Neuronal stem cell (in vitro differentiated cells): ENCODE measurements at regions not wholly inside any gene's neighbourhood (a gene's known extent, or its start where the extent isn't known, plus 50 kb on each side); places are given as distances from the start of the nearest gene placed in this dataset.
A peak's percentile ranks its signal among the peaks of the same experiment; 100 is the strongest.

Experiments used
- DNase-seq: peaks from one replicate; pipeline ENCODE4 v3.0.0-alpha.2; 2013; ENCODE audit warnings: low spot score
- H2AFZ ChIP-seq: one replicate; pipeline ENCODE4 v1.6.1; 2013; ENCODE audit warnings: mild to moderate bottlenecking, low read length, inconsistent platforms
- H2AK5ac ChIP-seq: 2 replicates; pipeline ENCODE4 v1.6.1; 2013; ENCODE audit warnings: low read depth, mild to moderate bottlenecking, inconsistent platforms, low read length, moderate library complexity, mixed read lengths
- H2BK120ac ChIP-seq: 2 replicates; pipeline ENCODE4 v1.6.1; 2013; ENCODE audit warnings: low read depth, mild to moderate bottlenecking, inconsistent platforms, low read length, moderate library complexity, mixed read lengths
- H2BK12ac ChIP-seq: one replicate; pipeline ENCODE4 v1.6.1; 2013; ENCODE audit warnings: low read length, inconsistent platforms
- H2BK15ac ChIP-seq: 2 replicates; pipeline ENCODE4 v1.6.1; 2013; ENCODE audit warnings: mild to moderate bottlenecking, low read length, inconsistent platforms, mixed read lengths
- H2BK5ac ChIP-seq: one replicate; pipeline ENCODE4 v1.6.1; 2013; ENCODE audit warnings: inconsistent platforms, mild to moderate bottlenecking, low read length, moderate library complexity
- H3K14ac ChIP-seq: one replicate; pipeline ENCODE4 v1.6.1; 2013; ENCODE audit warnings: low read length, inconsistent platforms
- H3K18ac ChIP-seq: 2 replicates; pipeline ENCODE4 v1.6.1; 2013; ENCODE audit warnings: low read length, inconsistent platforms
- H3K23ac ChIP-seq: 2 replicates; pipeline ENCODE4 v1.6.1; 2013; ENCODE audit warnings: low read depth, mild to moderate bottlenecking, mixed read lengths, low read length, inconsistent platforms; ENCODE audit not compliant: poor library complexity
- H3K27ac ChIP-seq: replicated peaks from 3 replicates; pipeline ENCODE4 v1.5.1; 2013; ENCODE audit warnings: low read length, inconsistent platforms
- H3K27me3 ChIP-seq, 3 experiments: 2 replicates each; pipeline ENCODE4 v1.6.1; 2013; ENCODE audit warnings: low read length in 3 of 3, mild to moderate bottlenecking in 2 of 3, inconsistent platforms in 1 of 3, low read depth in 1 of 3, mixed read lengths in 1 of 3, moderate library complexity in 1 of 3; ENCODE audit not compliant: control insufficient read depth in 3 of 3, insufficient read depth in 3 of 3
- H3K36me3 ChIP-seq, 2 donors: replicated peaks in 1 of 2; 2 replicates each; pipeline ENCODE4 v1.6.1; 2013; ENCODE audit warnings: low read length in 2 of 2; ENCODE audit not compliant: control insufficient read depth in 2 of 2, insufficient read depth in 2 of 2
- H3K4ac ChIP-seq: 2 replicates; pipeline ENCODE4 v1.6.1; 2013; ENCODE audit warnings: inconsistent platforms, mild to moderate bottlenecking, low read length, moderate library complexity
- H3K4me1 ChIP-seq, 2 donors: 1 replicate in 1 of 2; 2 replicates in 1 of 2; pipeline ENCODE4 v1.6.1; 2013; ENCODE audit warnings: low read length in 2 of 2, low read depth in 1 of 2; ENCODE audit not compliant: control insufficient read depth in 2 of 2, insufficient read depth in 1 of 2
- H3K4me2 ChIP-seq: one replicate; pipeline ENCODE4 v1.6.1; 2013; ENCODE audit warnings: mild to moderate bottlenecking, low read length, inconsistent platforms; ENCODE audit not compliant: insufficient read depth, poor library complexity, severe bottlenecking
- H3K4me3 ChIP-seq, 2 donors: 2 replicates each; pipeline ENCODE4 v1.5.1; 2013; ENCODE audit warnings: low read length in 2 of 2, mild to moderate bottlenecking in 2 of 2, inconsistent platforms in 1 of 2, moderate library complexity in 1 of 2
- H3K79me1 ChIP-seq: one replicate; pipeline ENCODE4 v1.6.1; 2013; ENCODE audit warnings: low read depth, mild to moderate bottlenecking, inconsistent platforms, low read length, moderate library complexity
- H3K9ac ChIP-seq: one replicate; pipeline ENCODE4 v1.6.1; 2013; ENCODE audit warnings: mild to moderate bottlenecking, low read depth, low read length, inconsistent platforms; ENCODE audit not compliant: poor library complexity
- H3K9me3 ChIP-seq, 2 donors: replicated peaks in 1 of 2; 2 replicates each; pipeline versions ENCODE3 to v1.6.1; 2013; ENCODE audit warnings: low read length in 2 of 2, mild to moderate bottlenecking in 2 of 2, inconsistent platforms in 1 of 2, low read depth in 1 of 2, mixed read lengths in 1 of 2, moderate library complexity in 1 of 2; ENCODE audit not compliant: control insufficient read depth in 2 of 2, insufficient read depth in 1 of 2
- H4K8ac ChIP-seq: one replicate; pipeline ENCODE4 v1.6.1; 2013; ENCODE audit warnings: low read depth, mild to moderate bottlenecking, inconsistent platforms, low read length, moderate library complexity
- H4K91ac ChIP-seq: one replicate; pipeline ENCODE4 v1.6.1; 2013; ENCODE audit warnings: low read length, low read depth, mild to moderate bottlenecking, inconsistent platforms; ENCODE audit not compliant: poor library complexity
- WGBS, 2 donors: extraction: QIAGEN DNeasy Blood & Tissue Kit; methylation state at CpG; one replicate each; pipeline ENCODE4 v1.1.7; 2013; ENCODE audit warnings: missing lambda C conversion rate in 2 of 2, mixed read lengths in 1 of 2; ENCODE audit not compliant: insufficient read length in 2 of 2, insufficient replicate concordance in 1 of 2; ENCODE audit errors: extremely low coverage in 2 of 2; 5-methylcytosine and 5-hydroxymethylcytosine counted together

DNA sequence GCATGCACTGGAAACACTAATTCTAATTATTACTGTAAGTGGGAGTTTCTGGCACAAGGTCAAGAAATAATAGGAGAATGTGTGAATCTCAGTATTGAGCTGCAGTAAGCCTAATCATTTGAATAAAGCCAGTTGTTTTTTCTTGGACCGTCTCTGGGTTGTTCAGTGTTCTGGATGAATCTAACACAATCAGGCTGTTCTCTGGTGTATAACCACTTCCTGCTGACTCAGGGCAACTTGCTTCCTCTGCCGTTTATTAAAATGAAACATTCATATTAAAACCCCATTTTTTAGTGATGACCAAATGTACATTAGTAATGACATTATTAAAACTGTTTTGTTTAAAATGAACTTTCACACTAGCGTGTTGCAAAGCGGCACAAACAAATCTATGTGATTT, 273.1 kb upstream of the SNX7 start:
- no peak overlapping the region for H2BK5ac ChIP-seq
- no peak overlapping the region for H3K4me3 ChIP-seq
- no peaks in the 10 kb centered on the region for H3K79me1 ChIP-seq
- H4K8ac ChIP-seq = no peak overlapping the region
- H3K27ac ChIP-seq = no peak overlapping the region
- H2AFZ ChIP-seq = peak overlapping the region; percentile 23
- no CpG with 5 or more reads among the region's 4 CpGs for WGBS, 2 donors
- H3K23ac ChIP-seq = no peak overlapping the region
- H3K4me1 ChIP-seq = peaks cover 0 to under 1% of the 10 kb centered on the region in 2 donors
- H3K27me3 ChIP-seq = no peaks in the 10 kb centered on the region
- H3K36me3 ChIP-seq = no peaks in the 10 kb centered on the region
- no peak overlapping the region for H2BK12ac ChIP-seq
- no peak overlapping the region for H2BK15ac ChIP-seq
- H2BK120ac ChIP-seq = no peak overlapping the region
- H3K4ac ChIP-seq = no peak overlapping the region
- H2AK5ac ChIP-seq = no peak overlapping the region
- no peak overlapping the region for H3K18ac ChIP-seq
- no peak overlapping the region for H4K91ac ChIP-seq
- no peaks in the 10 kb centered on the region for H3K9me3 ChIP-seq
- DNase-seq = no peak
- no peak overlapping the region for H3K14ac ChIP-seq
- no peak overlapping the region for H3K4me2 ChIP-seq
- H3K9ac ChIP-seq = no peak overlapping the region

DNA sequence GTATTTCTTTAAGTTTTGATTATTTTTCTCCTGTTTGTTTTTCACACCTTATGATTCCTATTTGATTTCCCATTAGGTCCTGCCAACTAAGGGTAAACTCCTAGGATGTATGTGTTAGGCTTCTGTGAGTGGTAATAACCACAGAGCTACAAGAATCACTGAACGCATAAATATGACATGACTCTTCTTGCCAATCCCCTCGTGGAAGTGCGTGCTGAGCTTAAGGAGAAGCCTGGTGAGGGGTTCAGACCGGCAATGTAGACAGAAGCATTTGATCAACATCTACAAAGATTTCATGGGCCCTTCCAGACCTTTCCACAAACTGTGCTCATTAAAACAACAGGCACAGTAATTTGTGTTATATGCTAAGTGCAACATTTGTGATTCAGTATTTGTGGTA, 273.8 kb upstream of the SNX7 start:
- Histone ChIP-seq H3K79me1 (no peaks in the 10 kb centered on the region), H2BK12ac (no peak overlapping the region), H4K91ac (no peak overlapping the region), H3K14ac (no peak overlapping the region), H3K9me3 (no peaks in the 10 kb centered on the region), H3K4me2 (no peak overlapping the region), H4K8ac (no peak overlapping the region), H3K27ac (no peak overlapping the region), H3K4me3 (no peak overlapping the region), H2AFZ (peak overlapping the region; percentile 23), H3K18ac (no peak overlapping the region), H3K36me3 (no peaks in the 10 kb centered on the region), H2BK15ac (no peak overlapping the region), H3K23ac (no peak overlapping the region), H3K27me3 (no peaks in the 10 kb centered on the region), H3K4ac (no peak overlapping the region), H2AK5ac (no peak overlapping the region), H2BK120ac (no peak overlapping the region), H3K4me1 (peaks cover 0 to 2% of the 10 kb centered on the region in 2 donors), H3K9ac (no peak overlapping the region), H2BK5ac (no peak overlapping the region)
- no peak for DNase-seq
- no CpG with 5 or more reads among the region's 4 CpGs for WGBS, 2 donors

DNA sequence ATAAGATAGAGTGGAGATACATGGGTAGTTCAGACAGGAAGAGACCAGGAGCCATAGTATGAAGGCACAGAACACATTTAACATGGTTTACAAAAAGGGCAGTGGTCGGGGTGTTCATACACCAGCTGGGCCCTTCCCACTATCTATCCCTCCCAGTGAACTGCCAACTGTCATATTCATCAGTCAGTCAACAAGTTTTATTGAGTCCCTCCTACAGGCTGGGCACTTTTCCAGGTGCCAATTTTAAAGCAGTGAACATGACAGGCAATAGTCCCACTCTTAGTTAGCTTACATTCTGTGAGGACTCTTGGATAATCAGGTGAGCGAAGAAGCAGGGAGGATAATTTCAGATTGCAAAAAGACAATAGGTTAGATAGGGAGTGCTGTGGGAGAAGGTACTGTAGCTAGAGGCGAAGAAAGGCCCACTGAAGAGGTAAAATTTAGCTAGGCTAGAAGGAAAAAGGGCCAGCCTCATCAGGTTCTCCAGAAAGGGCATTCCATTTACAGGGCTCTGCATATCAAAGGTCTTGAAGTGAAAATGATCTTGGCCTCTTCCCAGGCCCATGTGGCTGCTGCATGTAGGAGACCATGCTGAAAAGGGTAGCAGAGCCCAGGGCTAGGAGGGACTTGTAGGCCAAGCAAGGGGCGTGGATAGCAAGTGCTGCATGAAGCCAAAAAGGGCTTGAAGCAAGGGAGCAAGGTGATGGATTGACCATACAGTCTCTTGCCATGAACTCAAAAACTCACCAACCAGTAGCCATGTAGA, 274.7 kb upstream of the SNX7 start:
- Histone ChIP-seq H3K23ac (no peak overlapping the region), H3K27ac (no peak overlapping the region), H3K79me1 (no peaks in the 10 kb centered on the region), H3K4me3 (no peak overlapping the region), H3K9ac (no peak overlapping the region), H3K9me3 (no peaks in the 10 kb centered on the region), H3K14ac (no peak overlapping the region), H3K4ac (no peak overlapping the region), H2BK12ac (no peak overlapping the region), H3K36me3 (no peaks in the 10 kb centered on the region), H3K27me3 (no peaks in the 10 kb centered on the region), H2BK15ac (no peak overlapping the region), H2AK5ac (no peak overlapping the region), H4K8ac (no peak overlapping the region), H2AFZ (no peak overlapping the region), H3K4me1 (peaks cover 0 to 2% of the 10 kb centered on the region in 2 donors), H3K18ac (no peak overlapping the region), H3K4me2 (no peak overlapping the region), H4K91ac (no peak overlapping the region), H2BK120ac (no peak overlapping the region), H2BK5ac (no peak overlapping the region)
- no peak for DNase-seq
- WGBS, 2 donors = no CpG with 5 or more reads among the region's 4 CpGs

DNA sequence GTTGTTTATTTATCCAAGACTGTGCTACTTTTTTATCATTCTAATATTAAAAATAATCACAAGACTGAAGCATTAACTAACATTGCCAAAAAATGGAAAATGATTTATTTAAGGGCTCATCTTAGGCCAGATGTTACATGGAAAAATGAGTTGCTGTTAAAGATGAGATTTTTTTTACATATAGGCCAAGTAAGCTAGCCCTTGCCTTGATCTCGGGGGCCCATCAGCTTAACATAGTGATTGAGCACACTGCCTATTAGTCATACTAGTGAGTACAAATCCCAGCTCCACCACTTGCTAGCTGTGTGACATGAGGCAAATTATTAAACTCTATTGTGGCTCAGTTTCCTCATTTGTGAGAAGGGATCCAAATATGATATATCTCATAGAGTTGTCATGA, 275.9 kb upstream of the SNX7 start:
- no peak for DNase-seq
- no peak overlapping the region for H3K4me2 ChIP-seq
- H3K9me3 ChIP-seq = no peaks in the 10 kb centered on the region
- H3K27me3 ChIP-seq = no peaks in the 10 kb centered on the region
- no peak overlapping the region for H3K14ac ChIP-seq
- H3K79me1 ChIP-seq = no peaks in the 10 kb centered on the region
- H4K91ac ChIP-seq = no peak overlapping the region
- H3K4ac ChIP-seq = no peak overlapping the region
- H3K18ac ChIP-seq = no peak overlapping the region
- no peak overlapping the region for H2AFZ ChIP-seq
- no CpG with 5 or more reads among the region's 1 CpG for WGBS, 2 donors
- H3K36me3 ChIP-seq = no peaks in the 10 kb centered on the region
- no peak overlapping the region for H2BK120ac ChIP-seq
- peaks cover 0 to 2% of the 10 kb centered on the region in 2 donors for H3K4me1 ChIP-seq
- no peak overlapping the region for H3K9ac ChIP-seq
- H4K8ac ChIP-seq = no peak overlapping the region
- H3K27ac ChIP-seq = no peak overlapping the region
- no peak overlapping the region for H2AK5ac ChIP-seq
- no peak overlapping the region for H2BK12ac ChIP-seq
- H2BK15ac ChIP-seq = no peak overlapping the region
- H3K4me3 ChIP-seq = no peak overlapping the region
- H3K23ac ChIP-seq = no peak overlapping the region
- H2BK5ac ChIP-seq = no peak overlapping the region
